ENCODE measurements at regions not wholly inside any gene's neighbourhood (a gene's known extent, or its start where the extent isn't known, plus 50 kb on each side); places are given as distances from the start of the nearest gene placed in this dataset.
"Not testable (repeated sequence)": the region's sequence is repeated elsewhere in the genome, so short reads cannot be mapped to it uniquely, and the experiment has no call there.

- no peak for DNase-seq
- in situ Hi-C loops (cut with MboI; ENCODE audit: low pct_unique_long_range_greater_than_20kb, low sequenced_read_pairs), result no loop called here
Measured at GRCh38 chr14:66254038-66254437, 232.1 kb upstream of the CCDC196 start.

- in situ Hi-C loops (cut with MboI; ENCODE audit: low pct_unique_long_range_greater_than_20kb, low sequenced_read_pairs), result no loop called here
- no peak for DNase-seq
Measured at GRCh38 chr14:66268802-66269334, 217.3 kb upstream of the CCDC196 start.

GRCh38 chr14:66272221-66272620 lies 213.9 kb upstream of the CCDC196 start:
- no peak for DNase-seq
- in situ Hi-C loops (cut with MboI; ENCODE audit: low pct_unique_long_range_greater_than_20kb, low sequenced_read_pairs), result no loop called here

- in situ Hi-C loops (cut with MboI; ENCODE audit: low pct_unique_long_range_greater_than_20kb, low sequenced_read_pairs), result no loop called here
- no peak for DNase-seq
Measured at GRCh38 chr14:66273261-66273832, 212.8 kb upstream of the CCDC196 start.

GRCh38 chr14:66278418-66278817 lies 207.8 kb upstream of the CCDC196 start:
- DNase-seq; in situ Hi-C loops (cut with MboI; ENCODE audit: low pct_unique_long_range_greater_than_20kb, low sequenced_read_pairs): not testable (repeated sequence)

- no peak for DNase-seq
- in situ Hi-C loops (cut with MboI; ENCODE audit: low pct_unique_long_range_greater_than_20kb, low sequenced_read_pairs), result no loop called here
Measured at GRCh38 chr14:66281036-66281776, 205.0 kb upstream of the CCDC196 start.

- in situ Hi-C loops (cut with MboI; ENCODE audit: low pct_unique_long_range_greater_than_20kb, low sequenced_read_pairs), result no loop called here
- no peak for DNase-seq
Measured at GRCh38 chr14:66284346-66284745, 201.8 kb upstream of the CCDC196 start.

- in situ Hi-C loops (cut with MboI; ENCODE audit: low pct_unique_long_range_greater_than_20kb, low sequenced_read_pairs), result no loop called here
- DNase-seq, result no peak
Measured at GRCh38 chr14:66288511-66288910, 197.7 kb upstream of the CCDC196 start.

- DNase-seq, result no peak
- in situ Hi-C loops (cut with MboI; ENCODE audit: low pct_unique_long_range_greater_than_20kb, low sequenced_read_pairs), result no loop called here
Measured at GRCh38 chr14:66291756-66292155, 194.4 kb upstream of the CCDC196 start.

- in situ Hi-C loops (cut with MboI; ENCODE audit: low pct_unique_long_range_greater_than_20kb, low sequenced_read_pairs), result no loop called here
- no peak for DNase-seq
Measured at GRCh38 chr14:66293533-66294105, 192.6 kb upstream of the CCDC196 start.

- no peak for DNase-seq
- in situ Hi-C loops (cut with MboI; ENCODE audit: low pct_unique_long_range_greater_than_20kb, low sequenced_read_pairs), result no loop called here
Measured at GRCh38 chr14:66295386-66295785, 190.8 kb upstream of the CCDC196 start.

- in situ Hi-C loops (cut with MboI; ENCODE audit: low pct_unique_long_range_greater_than_20kb, low sequenced_read_pairs), result no loop called here
- no peak for DNase-seq
Measured at GRCh38 chr14:66300886-66301285, 185.3 kb upstream of the CCDC196 start.

GRCh38 chr14:66306101-66306500 lies 180.1 kb upstream of the CCDC196 start:
- in situ Hi-C loops (cut with MboI; ENCODE audit: low pct_unique_long_range_greater_than_20kb, low sequenced_read_pairs), result no loop called here
- DNase-seq, result no peak

GRCh38 chr14:66311058-66311457 lies 175.1 kb upstream of the CCDC196 start:
- DNase-seq, result no peak
- in situ Hi-C loops (cut with MboI; ENCODE audit: low pct_unique_long_range_greater_than_20kb, low sequenced_read_pairs), result no loop called here

- in situ Hi-C loops (cut with MboI; ENCODE audit: low pct_unique_long_range_greater_than_20kb, low sequenced_read_pairs), result no loop called here
- no peak for DNase-seq
Measured at GRCh38 chr14:66311990-66312389, 174.2 kb upstream of the CCDC196 start.

- in situ Hi-C loops (cut with MboI; ENCODE audit: low pct_unique_long_range_greater_than_20kb, low sequenced_read_pairs), result no loop called here
- DNase-seq, result no peak
Measured at GRCh38 chr14:66312451-66312850, 173.7 kb upstream of the CCDC196 start.

- no peak for DNase-seq
- in situ Hi-C loops (cut with MboI; ENCODE audit: low pct_unique_long_range_greater_than_20kb, low sequenced_read_pairs), result no loop called here
Measured at GRCh38 chr14:66315098-66315497, 171.1 kb upstream of the CCDC196 start.

GRCh38 chr14:66315548-66315947 lies 170.6 kb upstream of the CCDC196 start:
- in situ Hi-C loops (cut with MboI; ENCODE audit: low pct_unique_long_range_greater_than_20kb, low sequenced_read_pairs), result no loop called here
- no peak for DNase-seq

- in situ Hi-C loops (cut with MboI; ENCODE audit: low pct_unique_long_range_greater_than_20kb, low sequenced_read_pairs), result no loop called here
- no peak for DNase-seq
Measured at GRCh38 chr14:66322564-66322963, 163.6 kb upstream of the CCDC196 start.

- DNase-seq, result no peak
- in situ Hi-C loops (cut with MboI; ENCODE audit: low pct_unique_long_range_greater_than_20kb, low sequenced_read_pairs), result no loop called here
Measured at GRCh38 chr14:66330228-66330627, 155.9 kb upstream of the CCDC196 start.
